IPS DF 19.7 (cell line): ENCODE measurements at regions not wholly inside any gene's neighbourhood (a gene's known extent, or its start where the extent isn't known, plus 50 kb on each side); places are given as distances from the start of the nearest gene placed in this dataset.

Experiments
- DNase-seq: peaks from one replicate; pipeline ENCODE4 v3.0.0-alpha.2; 2013; ENCODE audit warnings: low read depth, low spot score

DNA sequence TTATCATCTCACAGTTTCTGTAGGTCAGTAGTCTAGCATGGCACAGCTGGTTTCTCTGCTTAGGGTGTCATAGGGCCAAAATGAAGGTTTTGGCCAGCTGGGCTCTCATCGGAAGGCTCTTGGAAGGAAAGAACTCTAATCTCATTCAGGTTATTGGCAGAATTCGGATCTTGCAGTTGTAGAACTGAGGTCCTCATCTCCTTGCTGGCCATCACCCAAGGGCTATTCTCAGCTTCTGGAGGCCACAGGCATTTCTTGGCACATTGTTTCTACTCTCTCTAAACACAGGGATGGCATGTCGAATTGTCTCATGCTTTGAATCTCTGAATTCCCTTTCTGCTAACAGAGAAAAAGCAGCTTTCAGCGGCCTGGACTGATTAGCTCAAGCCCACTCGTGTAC lies 258.0 kb upstream of the SMARCA2 start:
- DNase-seq = no peak

GRCh38 chr9:1759009-1759408 lies 256.1 kb upstream of the SMARCA2 start:
- DNase-seq = no peak

- no peak for DNase-seq
Measured at GRCh38 chr9:1759771-1760300, 255.3 kb upstream of the SMARCA2 start.

DNA sequence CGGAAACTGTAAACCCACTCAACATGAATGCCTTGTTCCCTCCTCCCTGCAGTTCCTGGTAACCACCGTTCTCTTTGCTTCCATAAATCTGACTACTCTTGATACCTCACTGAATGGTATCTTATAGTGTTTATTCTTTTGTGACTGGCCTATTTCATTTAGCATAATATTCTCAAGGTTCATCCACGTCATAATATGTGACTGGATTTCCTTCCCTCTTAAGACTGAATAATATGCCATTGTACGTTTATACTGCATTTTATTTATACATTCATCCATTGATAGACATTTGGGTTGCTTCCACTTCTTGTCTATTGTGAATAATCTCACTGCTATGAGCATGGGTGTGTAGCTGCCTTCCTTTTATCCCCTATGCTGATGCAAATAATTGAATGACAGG lies 253.3 kb upstream of the SMARCA2 start:
- DNase-seq = no peak

DNA sequence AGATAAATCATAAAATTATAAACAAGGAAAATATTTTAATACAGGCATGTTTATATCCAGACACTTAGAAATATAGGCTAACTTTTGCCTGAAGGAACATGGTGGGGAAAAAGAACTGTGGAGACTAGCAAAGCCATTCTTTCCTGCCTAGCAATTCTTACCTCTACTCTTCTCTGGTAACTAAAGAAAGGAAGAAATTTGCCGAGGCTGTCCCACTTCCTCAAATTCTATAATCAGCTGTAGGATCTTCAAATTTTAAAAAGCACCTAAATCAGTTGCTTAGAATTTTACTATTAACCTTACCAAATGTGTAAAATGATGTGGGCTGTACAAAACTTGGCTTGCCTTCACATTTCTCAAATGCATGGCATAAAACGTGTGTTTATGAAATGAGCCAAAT lies 249.1 kb upstream of the SMARCA2 start:
- no peak for DNase-seq

DNA sequence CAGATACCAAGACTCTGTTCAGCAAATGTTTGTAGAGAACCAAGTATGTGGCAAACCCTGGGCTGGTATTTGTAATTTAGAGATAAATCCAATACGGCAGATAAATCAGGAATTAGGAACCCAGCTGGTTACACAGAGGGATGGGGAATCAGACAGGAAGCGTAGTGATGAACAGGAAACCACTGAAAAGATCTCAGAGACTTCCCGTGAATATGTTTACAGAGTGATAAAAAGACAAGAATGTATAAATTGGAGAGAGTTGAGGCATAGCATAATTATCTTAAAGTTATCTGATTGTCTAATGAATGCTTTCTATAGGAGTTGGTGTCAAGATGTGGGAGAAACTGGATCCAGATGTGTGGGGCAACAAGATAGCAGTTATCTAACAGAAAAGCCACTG lies 246.6 kb upstream of the SMARCA2 start:
- DNase-seq = no peak

- no peak for DNase-seq
Measured at GRCh38 chr9:1771094-1771789, 243.9 kb upstream of the SMARCA2 start.

DNA sequence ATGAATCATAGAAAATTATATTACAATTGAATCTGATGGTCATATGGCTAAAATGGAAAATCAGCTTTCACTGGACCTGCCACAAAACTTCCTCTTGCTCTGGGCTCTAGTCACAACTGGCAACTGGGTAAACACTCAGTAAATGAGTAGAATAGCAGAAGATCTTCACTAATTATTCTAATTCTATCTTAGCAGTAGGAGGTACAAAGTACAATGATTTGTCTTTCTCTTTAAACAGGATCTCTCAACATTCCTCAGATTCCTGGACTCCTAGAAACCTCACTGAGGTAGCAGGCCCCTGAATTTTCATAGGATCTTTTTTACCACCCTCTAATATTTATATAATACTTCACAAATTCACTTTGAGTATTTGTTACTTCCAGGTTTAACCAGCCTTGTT lies 239.9 kb upstream of the SMARCA2 start:
- peak; percentile 40 for DNase-seq

DNA sequence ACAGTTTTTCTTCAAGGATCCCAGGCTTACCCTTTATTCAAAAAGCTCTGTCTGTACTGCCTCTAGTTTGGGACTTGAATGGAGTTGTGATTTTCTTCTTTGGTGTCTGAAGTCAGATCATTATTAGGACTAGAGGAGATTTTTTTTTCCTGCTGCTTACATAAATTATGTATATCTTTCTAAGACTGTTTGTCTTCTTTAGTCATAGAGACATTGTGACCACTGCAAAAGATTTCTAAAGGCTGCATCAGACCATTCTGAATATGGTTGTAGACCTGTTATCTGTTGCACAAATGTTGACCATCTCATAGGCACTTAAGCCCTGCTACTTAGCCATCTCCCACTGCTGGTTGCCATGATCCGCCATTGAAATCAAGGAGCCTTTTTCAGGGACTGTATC lies 238.5 kb upstream of the SMARCA2 start:
- no peak for DNase-seq

DNA sequence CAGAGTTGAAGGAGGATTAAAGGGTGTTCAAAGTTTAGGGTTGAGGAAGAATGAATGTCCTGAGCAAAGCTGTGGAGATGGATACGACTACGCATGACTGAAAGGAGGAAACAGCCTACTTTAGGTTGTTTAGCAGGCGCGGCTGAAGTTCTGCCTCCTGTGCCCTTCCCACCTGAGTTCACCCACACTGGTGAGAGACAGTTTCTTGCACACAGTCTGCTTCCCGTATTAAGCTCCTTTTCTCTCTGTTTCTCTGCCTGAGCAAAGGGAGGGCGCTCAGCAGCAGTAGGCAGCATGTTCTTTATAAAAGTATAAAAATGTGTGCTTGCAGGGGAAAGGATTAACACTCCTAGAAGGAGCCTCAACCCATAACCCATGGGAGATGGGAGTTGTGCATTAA lies 224.0 kb upstream of the SMARCA2 start:
- no peak for DNase-seq

- no peak for DNase-seq
Measured at GRCh38 chr9:1794547-1795270, 220.4 kb upstream of the SMARCA2 start.

- no peak for DNase-seq
Measured at GRCh38 chr9:1804128-1804865, 210.8 kb upstream of the SMARCA2 start.

DNA sequence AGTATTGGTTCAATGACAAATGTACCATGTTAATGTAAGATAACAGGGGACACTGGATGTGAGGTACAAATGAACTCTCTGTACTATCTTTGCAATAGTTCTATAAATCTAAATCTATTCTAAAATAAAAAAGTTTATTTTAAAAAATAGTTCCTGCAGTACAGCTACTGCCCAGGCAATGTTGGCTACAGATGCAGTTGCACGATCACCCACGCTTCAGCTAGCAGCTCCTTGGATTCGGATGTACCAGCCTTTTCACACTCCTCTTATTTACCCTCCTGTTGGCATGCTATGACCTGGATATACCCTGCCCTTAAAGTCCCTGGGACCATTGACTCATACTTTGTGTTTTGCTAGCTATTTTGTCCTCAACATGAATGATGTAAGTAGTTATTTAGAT lies 185.4 kb upstream of the SMARCA2 start:
- DNase-seq = no peak

GRCh38 chr9:1832960-1833359 lies 182.2 kb upstream of the SMARCA2 start:
- DNase-seq = no peak

DNA sequence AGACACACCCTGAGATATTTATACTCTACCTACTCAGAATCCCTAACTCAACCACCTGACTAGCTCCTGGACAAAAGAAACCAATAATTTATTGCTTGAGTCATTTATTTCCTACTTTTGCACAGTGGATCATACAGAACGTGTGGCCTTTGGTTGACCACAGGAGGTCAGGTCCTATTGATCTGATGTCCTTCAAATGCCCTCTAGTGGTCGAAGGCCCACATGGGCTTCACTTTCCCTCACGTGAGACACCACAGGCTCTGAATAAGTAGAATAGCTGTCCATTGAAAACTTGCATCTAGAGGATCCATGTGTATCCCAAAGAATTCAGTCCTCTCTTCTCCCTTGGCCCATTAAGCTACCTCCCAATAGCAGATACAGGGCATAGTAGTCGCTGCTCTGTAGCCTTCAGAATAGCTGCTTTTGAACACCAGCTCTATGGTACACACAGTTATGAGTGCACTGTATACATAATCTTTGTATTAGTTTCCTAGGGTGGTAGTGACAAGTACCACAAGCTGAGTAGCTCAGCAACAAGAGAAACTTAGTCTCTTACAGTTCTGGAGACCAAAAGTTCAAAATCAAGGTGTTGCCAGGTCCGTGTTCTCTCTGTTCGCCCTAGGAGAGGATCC lies 177.6 kb upstream of the SMARCA2 start:
- peak; percentile 38 for DNase-seq

GRCh38 chr9:1839909-1840308 lies 175.2 kb upstream of the SMARCA2 start:
- no peak for DNase-seq

- no peak for DNase-seq
Measured at GRCh38 chr9:1845425-1845824, 169.7 kb upstream of the SMARCA2 start.

DNA sequence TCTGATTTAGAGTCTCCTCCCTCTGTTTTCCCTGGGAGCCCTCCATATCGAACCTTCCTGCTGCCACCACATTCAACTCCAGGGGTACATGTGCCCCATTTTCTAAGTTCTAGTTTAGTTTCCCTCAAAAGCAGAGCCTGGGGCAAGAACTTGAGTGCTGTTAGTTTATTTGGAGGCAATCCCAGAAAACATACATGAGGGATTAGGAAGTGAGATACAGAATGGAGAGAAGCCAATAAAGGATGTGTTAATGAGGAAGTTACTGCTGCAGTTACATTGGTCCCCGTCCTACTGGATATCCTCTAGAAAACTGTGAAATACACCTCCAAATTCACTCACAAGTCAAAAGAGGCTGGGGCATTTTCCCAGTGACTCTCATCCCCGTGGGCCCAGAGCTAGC lies 159.4 kb upstream of the SMARCA2 start:
- DNase-seq = no peak

DNA sequence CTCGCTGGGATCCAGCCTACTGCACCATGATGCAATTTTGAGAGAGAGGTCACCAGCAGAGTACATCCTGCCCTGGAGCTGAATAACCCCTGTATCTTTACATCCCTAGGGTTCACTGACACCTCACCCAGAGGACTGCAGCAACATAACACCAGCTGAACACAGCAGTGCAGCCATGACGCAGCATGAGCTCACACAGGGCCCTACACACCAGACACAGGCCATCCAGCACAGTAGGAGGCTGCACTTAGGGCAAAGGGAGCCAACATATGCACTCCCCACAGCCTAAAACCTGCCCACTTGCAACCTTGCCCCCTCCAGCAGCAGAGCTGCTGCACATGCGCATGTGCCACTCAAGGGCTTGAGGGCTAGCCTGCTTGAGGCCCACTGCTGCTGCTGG lies 157.3 kb upstream of the SMARCA2 start:
- DNase-seq = no peak

DNA sequence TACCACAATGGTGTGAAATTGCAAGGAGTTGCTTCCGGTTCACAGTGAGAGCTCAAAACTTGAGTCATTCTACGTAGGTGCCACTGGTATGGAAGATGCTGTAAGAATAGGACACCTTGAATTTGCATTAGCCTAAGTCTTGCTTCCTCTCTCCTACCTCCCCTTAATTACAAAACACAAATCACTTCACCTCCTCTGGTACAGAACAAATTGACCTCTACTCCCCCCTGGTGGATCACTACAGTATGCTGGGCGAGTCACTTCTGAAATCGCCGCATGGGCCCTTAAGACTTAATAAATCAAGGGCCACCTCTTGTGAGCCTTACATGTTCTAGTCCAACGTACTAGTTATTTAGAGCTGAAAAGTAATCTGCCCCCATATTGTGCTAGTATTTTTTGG lies 145.3 kb upstream of the SMARCA2 start:
- peak; percentile 45 for DNase-seq

- DNase-seq = no peak
Measured at GRCh38 chr9:1870915-1871314, 144.2 kb upstream of the SMARCA2 start.
